ENCODE measurements at regions not wholly inside any gene's neighbourhood (a gene's known extent, or its start where the extent isn't known, plus 50 kb on each side); places are given as distances from the start of the nearest gene placed in this dataset.

- no peak overlapping the region for H3K4me2 ChIP-seq (ENCODE audit: extremely low read depth, insufficient read depth, low read length)
- H3K27me3 ChIP-seq (ENCODE audit: control insufficient read depth, insufficient read depth, low read length): no peaks in the 10 kb centered on the region
- no peak for DNase-seq (ENCODE audit: low read depth in 2 of 2)
- no peaks in the 10 kb centered on the region for H3K9me3 ChIP-seq (ENCODE audit: control insufficient read depth, insufficient read depth, low read depth, low read length)
- no peaks in the 10 kb centered on the region for H3K79me2 ChIP-seq (ENCODE audit: control insufficient read depth, insufficient read depth, low read length)
- H3K4me3 ChIP-seq (replicated peaks in 1 of 4; ENCODE audit: control extremely low read depth in 1 of 4, insufficient read depth in 1 of 4, low read depth in 3 of 4, low read length in 4 of 4): no peak overlapping the region
- no peak overlapping the region for H3K27ac ChIP-seq (ENCODE audit: insufficient read depth, low read length)
- H4K20me1 ChIP-seq (ENCODE audit: control insufficient read depth, extremely low read depth, insufficient read depth, low read length): no peaks in the 10 kb centered on the region
- H3K4me1 ChIP-seq (ENCODE audit: control insufficient read depth, extremely low read depth, insufficient read depth, low read length): no peaks in the 10 kb centered on the region
- no peak overlapping the region for H3K9ac ChIP-seq (ENCODE audit: insufficient read depth, low read length)
- no peak overlapping the region for H2AFZ ChIP-seq (ENCODE audit: low read length)
- TF ChIP-seq EZH2 (IDR thresholded peaks at IDR 0.05; ENCODE audit: low read length, missing control alignments): no peak
- no peak for TF ChIP-seq CTCF (conservative IDR thresholded peaks at IDR 0.05 in 1 of 2, IDR thresholded peaks at IDR 0.05 in 1 of 2; ENCODE audit: low read depth in 1 of 2, low read length in 2 of 2)
- H3K36me3 ChIP-seq (ENCODE audit: control insufficient read depth, insufficient read depth, low read length): no peaks in the 10 kb centered on the region
Observed at GRCh38 chr2:78892295-78892694, 133.2 kb upstream of the REG3G start.

GRCh38 chr2:78895022-78895421 lies 130.5 kb upstream of the REG3G start:
- DNase-seq (ENCODE audit: low read depth in 2 of 2): no peak
- no peaks in the 10 kb centered on the region for H4K20me1 ChIP-seq (ENCODE audit: control insufficient read depth, extremely low read depth, insufficient read depth, low read length)
- H3K4me2 ChIP-seq (ENCODE audit: extremely low read depth, insufficient read depth, low read length): no peak overlapping the region
- H3K36me3 ChIP-seq (ENCODE audit: control insufficient read depth, insufficient read depth, low read length): no peaks in the 10 kb centered on the region
- TF ChIP-seq CTCF (conservative IDR thresholded peaks at IDR 0.05 in 1 of 2, IDR thresholded peaks at IDR 0.05 in 1 of 2; ENCODE audit: low read depth in 1 of 2, low read length in 2 of 2): no peak
- no peak for TF ChIP-seq EZH2 (IDR thresholded peaks at IDR 0.05; ENCODE audit: low read length, missing control alignments)
- H3K4me3 ChIP-seq (replicated peaks in 1 of 4; ENCODE audit: control extremely low read depth in 1 of 4, insufficient read depth in 1 of 4, low read depth in 3 of 4, low read length in 4 of 4): no peak overlapping the region
- no peaks in the 10 kb centered on the region for H3K79me2 ChIP-seq (ENCODE audit: control insufficient read depth, insufficient read depth, low read length)
- H2AFZ ChIP-seq (ENCODE audit: low read length): no peak overlapping the region
- no peaks in the 10 kb centered on the region for H3K27me3 ChIP-seq (ENCODE audit: control insufficient read depth, insufficient read depth, low read length)
- no peaks in the 10 kb centered on the region for H3K4me1 ChIP-seq (ENCODE audit: control insufficient read depth, extremely low read depth, insufficient read depth, low read length)
- H3K9me3 ChIP-seq (ENCODE audit: control insufficient read depth, insufficient read depth, low read depth, low read length): no peaks in the 10 kb centered on the region
- H3K27ac ChIP-seq (ENCODE audit: insufficient read depth, low read length): no peak overlapping the region
- H3K9ac ChIP-seq (ENCODE audit: insufficient read depth, low read length): no peak overlapping the region

- no peak for TF ChIP-seq EZH2 (IDR thresholded peaks at IDR 0.05; ENCODE audit: low read length, missing control alignments)
- TF ChIP-seq CTCF (conservative IDR thresholded peaks at IDR 0.05 in 1 of 2, IDR thresholded peaks at IDR 0.05 in 1 of 2; ENCODE audit: low read depth in 1 of 2, low read length in 2 of 2): no peak
- H3K4me2 ChIP-seq (ENCODE audit: extremely low read depth, insufficient read depth, low read length): no peak overlapping the region
- H2AFZ ChIP-seq (ENCODE audit: low read length): no peak overlapping the region
- H3K79me2 ChIP-seq (ENCODE audit: control insufficient read depth, insufficient read depth, low read length): no peaks in the 10 kb centered on the region
- no peaks in the 10 kb centered on the region for H3K36me3 ChIP-seq (ENCODE audit: control insufficient read depth, insufficient read depth, low read length)
- DNase-seq (ENCODE audit: low read depth in 2 of 2): no peak
- H3K4me3 ChIP-seq (replicated peaks in 1 of 4; ENCODE audit: control extremely low read depth in 1 of 4, insufficient read depth in 1 of 4, low read depth in 3 of 4, low read length in 4 of 4): no peak overlapping the region
- no peak overlapping the region for H3K9ac ChIP-seq (ENCODE audit: insufficient read depth, low read length)
- H3K4me1 ChIP-seq (ENCODE audit: control insufficient read depth, extremely low read depth, insufficient read depth, low read length): no peaks in the 10 kb centered on the region
- H4K20me1 ChIP-seq (ENCODE audit: control insufficient read depth, extremely low read depth, insufficient read depth, low read length): no peaks in the 10 kb centered on the region
- H3K27ac ChIP-seq (ENCODE audit: insufficient read depth, low read length): no peak overlapping the region
- H3K9me3 ChIP-seq (ENCODE audit: control insufficient read depth, insufficient read depth, low read depth, low read length): no peaks in the 10 kb centered on the region
- H3K27me3 ChIP-seq (ENCODE audit: control insufficient read depth, insufficient read depth, low read length): no peaks in the 10 kb centered on the region
Observed at GRCh38 chr2:78896536-78896935, 129.0 kb upstream of the REG3G start.
